Stomach smooth muscle (tissue), 2 donors: ENCODE measurements at regions not wholly inside any gene's neighbourhood (a gene's known extent, or its start where the extent isn't known, plus 50 kb on each side); places are given as distances from the start of the nearest gene placed in this dataset.

ENCODE experiments used
- H3K27ac ChIP-seq: one replicate; pipeline ENCODE4 v1.7.0; 2013; ENCODE audit warnings: mild to moderate bottlenecking, low read length, inconsistent platforms
- H3K27me3 ChIP-seq, 2 donors: one replicate each; pipeline ENCODE4 v1.7.0; 2013; ENCODE audit warnings: low read length in 2 of 2; ENCODE audit not compliant: insufficient read depth in 2 of 2, control insufficient read depth in 1 of 2
- H3K36me3 ChIP-seq, 2 donors: one replicate each; pipeline ENCODE4 v1.7.0; 2013; ENCODE audit warnings: low read length in 2 of 2; ENCODE audit not compliant: control insufficient read depth in 2 of 2, insufficient read depth in 2 of 2
- H3K4me1 ChIP-seq: one replicate; pipeline ENCODE4 v1.7.0; 2013; ENCODE audit warnings: low read length; ENCODE audit not compliant: control insufficient read depth, insufficient read depth
- H3K4me3 ChIP-seq, 2 donors: one replicate each; pipeline ENCODE4 v1.7.0; 2013; ENCODE audit warnings: low read length in 2 of 2
- H3K9ac ChIP-seq, 2 donors: one replicate each; pipeline ENCODE4 v1.7.0; 2013; ENCODE audit warnings: low read length in 2 of 2, mild to moderate bottlenecking in 1 of 2
- H3K9me3 ChIP-seq, 2 donors: one replicate each; pipeline ENCODE4 v1.7.0; 2013; ENCODE audit warnings: low read length in 2 of 2; ENCODE audit not compliant: control insufficient read depth in 2 of 2
- donor health status: healthy.
- donor health status: Pancreatic carcinoma.

- H3K4me3 ChIP-seq = no peak overlapping the region
- no peak overlapping the region for H3K9ac ChIP-seq
- H3K27ac ChIP-seq = no peak overlapping the region
- H3K27me3 ChIP-seq = no peaks in the 10 kb centered on the region
- H3K36me3 ChIP-seq = no peaks in the 10 kb centered on the region
- H3K4me1 ChIP-seq = no peaks in the 10 kb centered on the region
- H3K9me3 ChIP-seq = no peaks in the 10 kb centered on the region
Measured at GRCh38 chr5:81898403-81898802, 73.4 kb upstream of the ATG10 start.

- no peaks in the 10 kb centered on the region for H3K4me1 ChIP-seq
- H3K27ac ChIP-seq = no peak overlapping the region
- no peaks in the 10 kb centered on the region for H3K36me3 ChIP-seq
- no peaks in the 10 kb centered on the region for H3K27me3 ChIP-seq
- H3K9me3 ChIP-seq = no peaks in the 10 kb centered on the region
- no peak overlapping the region for H3K4me3 ChIP-seq
- H3K9ac ChIP-seq = no peak overlapping the region
Measured at GRCh38 chr5:81896764-81897163, 75.1 kb upstream of the ATG10 start.

GRCh38 chr5:81895307-81895706 lies 76.5 kb upstream of the ATG10 start:
- Histone ChIP-seq H3K36me3 (no peaks in the 10 kb centered on the region), H3K9me3 (no peaks in the 10 kb centered on the region), H3K4me3 (no peak overlapping the region), H3K9ac (no peak overlapping the region), H3K27me3 (no peaks in the 10 kb centered on the region), H3K27ac (no peak overlapping the region), H3K4me1 (no peaks in the 10 kb centered on the region)

- H3K27ac ChIP-seq = no peak overlapping the region
Measured at GRCh38 chr5:81893961-81894360, 77.9 kb upstream of the ATG10 start.

GRCh38 chr5:81884871-81885270 lies 87.0 kb upstream of the ATG10 start:
- H3K36me3 ChIP-seq = no peaks in the 10 kb centered on the region
- H3K9me3 ChIP-seq = no peaks in the 10 kb centered on the region
- H3K4me3 ChIP-seq = no peak overlapping the region
- H3K4me1 ChIP-seq = no peaks in the 10 kb centered on the region
- H3K27ac ChIP-seq = no peak overlapping the region
- no peak overlapping the region for H3K9ac ChIP-seq
- no peaks in the 10 kb centered on the region for H3K27me3 ChIP-seq

More at GRCh38 chr5:81893961-81894360, 77.9 kb upstream of the ATG10 start:
- Histone ChIP-seq H3K9ac (no peak overlapping the region), H3K9me3 (no peaks in the 10 kb centered on the region), H3K4me1 (no peaks in the 10 kb centered on the region), H3K4me3 (no peak overlapping the region), H3K27me3 (no peaks in the 10 kb centered on the region), H3K36me3 (no peaks in the 10 kb centered on the region)

- H3K36me3 ChIP-seq = no peaks in the 10 kb centered on the region
- no peak overlapping the region for H3K4me3 ChIP-seq
- no peak overlapping the region for H3K9ac ChIP-seq
Measured at GRCh38 chr5:81883371-81883770, 88.5 kb upstream of the ATG10 start.

GRCh38 chr5:81881595-81881994 lies 90.2 kb upstream of the ATG10 start:
- H3K36me3 ChIP-seq = no peaks in the 10 kb centered on the region
- no peak overlapping the region for H3K27ac ChIP-seq
- H3K4me1 ChIP-seq = no peaks in the 10 kb centered on the region
- no peaks in the 10 kb centered on the region for H3K9me3 ChIP-seq
- no peak overlapping the region for H3K4me3 ChIP-seq
- H3K27me3 ChIP-seq = no peaks in the 10 kb centered on the region
- no peak overlapping the region for H3K9ac ChIP-seq

More at GRCh38 chr5:81883371-81883770, 88.5 kb upstream of the ATG10 start:
- Histone ChIP-seq H3K27ac (no peak overlapping the region), H3K9me3 (no peaks in the 10 kb centered on the region), H3K4me1 (no peaks in the 10 kb centered on the region), H3K27me3 (no peaks in the 10 kb centered on the region)

- H3K9me3 ChIP-seq = no peaks in the 10 kb centered on the region
- no peak overlapping the region for H3K9ac ChIP-seq
- H3K4me3 ChIP-seq = no peak overlapping the region
- no peaks in the 10 kb centered on the region for H3K36me3 ChIP-seq
- no peaks in the 10 kb centered on the region for H3K4me1 ChIP-seq
- no peaks in the 10 kb centered on the region for H3K27me3 ChIP-seq
- no peak overlapping the region for H3K27ac ChIP-seq
Measured at GRCh38 chr5:81879936-81880335, 91.9 kb upstream of the ATG10 start.

GRCh38 chr5:81878333-81878732 lies 93.5 kb upstream of the ATG10 start:
- H3K27me3 ChIP-seq = no peaks in the 10 kb centered on the region
- H3K27ac ChIP-seq = no peak overlapping the region
- H3K4me1 ChIP-seq = no peaks in the 10 kb centered on the region
- no peak overlapping the region for H3K9ac ChIP-seq
- no peaks in the 10 kb centered on the region for H3K9me3 ChIP-seq
- no peak overlapping the region for H3K4me3 ChIP-seq
- no peaks in the 10 kb centered on the region for H3K36me3 ChIP-seq

GRCh38 chr5:81866994-81867393 lies 104.8 kb upstream of the ATG10 start:
- no peaks in the 10 kb centered on the region for H3K36me3 ChIP-seq
- H3K27ac ChIP-seq = no peak overlapping the region
- H3K9me3 ChIP-seq = no peaks in the 10 kb centered on the region
- H3K27me3 ChIP-seq = no peaks in the 10 kb centered on the region
- no peak overlapping the region for H3K9ac ChIP-seq
- H3K4me3 ChIP-seq = no peak overlapping the region
- no peaks in the 10 kb centered on the region for H3K4me1 ChIP-seq

- Histone ChIP-seq H3K4me1 (peaks cover 11% of the 10 kb centered on the region), H3K27me3 (no peaks in the 10 kb centered on the region), H3K9me3 (no peaks in the 10 kb centered on the region), H3K27ac (no peak overlapping the region), H3K4me3 (no peak overlapping the region), H3K9ac (no peak overlapping the region), H3K36me3 (no peaks in the 10 kb centered on the region)
Measured at GRCh38 chr5:81860778-81861177, 109.9 kb upstream of the SSBP2 start.
